Mucosa of gallbladder (tissue), 1 donor: ENCODE measurements at regions not wholly inside any gene's neighbourhood (a gene's known extent, or its start where the extent isn't known, plus 50 kb on each side); places are given as distances from the start of the nearest gene placed in this dataset.
"Not testable (repeated sequence)": the region's sequence is repeated elsewhere in the genome, so short reads cannot be mapped to it uniquely, and the experiment has no call there.

Experiments
- DNase-seq: peaks from one replicate; pipeline ENCODE4 v3.0.0-alpha.2; 2020; ENCODE audit warnings: low spot score
- donor health status: DM: no; HTN: no; CAD: no.

DNA sequence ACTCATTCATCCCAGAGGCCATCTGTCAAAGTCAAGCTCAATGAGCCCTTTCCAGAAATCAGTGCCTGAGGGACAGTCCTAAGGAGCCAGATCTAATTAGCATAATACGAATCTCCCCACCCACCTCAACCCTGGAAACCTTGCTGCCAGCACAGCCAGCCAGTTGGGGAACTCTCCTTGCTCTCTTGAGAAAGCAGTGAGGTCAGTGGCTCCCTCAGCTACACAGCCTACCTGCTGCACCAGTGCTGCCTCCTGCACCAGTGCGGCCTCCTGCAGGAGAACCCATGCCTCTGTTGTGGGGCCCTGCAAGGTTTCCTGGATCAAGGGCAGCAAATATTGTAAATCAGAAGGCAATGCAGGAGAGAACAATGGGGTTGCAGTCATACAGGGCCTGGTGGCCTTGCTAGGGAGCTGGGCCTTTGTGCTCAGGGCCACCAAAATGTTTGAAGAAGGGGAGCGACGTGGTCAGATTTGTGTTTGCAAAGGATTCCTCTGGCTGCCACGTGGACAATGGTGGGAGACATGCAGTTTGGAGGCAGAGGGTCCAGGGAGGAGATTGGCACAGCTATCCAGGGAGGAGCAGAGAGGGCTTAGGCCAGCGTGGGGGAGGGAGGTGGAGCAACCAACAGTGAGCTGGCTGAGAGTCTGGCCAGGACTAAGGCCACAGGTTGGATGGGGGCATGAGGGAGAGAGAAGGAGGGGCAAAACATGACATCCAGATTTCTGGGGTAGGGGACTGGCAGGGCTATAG is 124.3 kb upstream of the MAMLD1 start:
- no peak for DNase-seq

DNA sequence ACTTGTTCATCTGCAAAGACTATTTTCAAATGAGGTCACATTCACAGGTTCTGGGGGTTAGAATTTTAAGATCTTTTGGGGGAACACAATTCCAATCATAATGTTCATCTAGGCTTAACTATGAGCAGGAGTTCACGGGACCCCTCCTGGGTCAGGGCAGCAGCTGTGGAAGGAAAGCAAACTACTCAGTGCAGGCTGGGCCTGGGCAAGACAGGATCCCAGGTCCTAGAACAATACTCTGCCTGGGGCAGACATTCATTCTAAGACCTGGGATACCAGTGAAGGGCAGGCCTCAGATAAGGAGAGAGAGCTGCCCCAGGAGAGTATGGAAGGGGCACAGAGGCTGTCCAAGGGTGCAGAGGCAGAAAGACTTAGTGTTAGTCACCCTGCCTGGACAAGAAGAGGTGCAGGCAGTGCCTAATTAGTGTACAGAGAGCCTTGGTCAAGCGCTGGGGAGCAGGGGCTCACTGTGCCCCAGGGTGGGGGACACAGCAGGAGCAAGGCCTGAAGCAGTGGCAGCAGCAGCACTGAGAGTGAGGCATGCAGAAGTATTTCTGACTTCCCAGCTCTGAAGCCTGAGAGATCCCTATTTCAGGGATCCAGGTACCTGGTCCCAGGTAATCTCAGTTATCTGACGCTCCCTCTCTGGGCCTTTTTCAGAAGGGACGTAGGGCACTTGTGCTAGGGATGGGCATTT is 123.0 kb upstream of the MAMLD1 start:
- DNase-seq: peak; percentile 3

DNA sequence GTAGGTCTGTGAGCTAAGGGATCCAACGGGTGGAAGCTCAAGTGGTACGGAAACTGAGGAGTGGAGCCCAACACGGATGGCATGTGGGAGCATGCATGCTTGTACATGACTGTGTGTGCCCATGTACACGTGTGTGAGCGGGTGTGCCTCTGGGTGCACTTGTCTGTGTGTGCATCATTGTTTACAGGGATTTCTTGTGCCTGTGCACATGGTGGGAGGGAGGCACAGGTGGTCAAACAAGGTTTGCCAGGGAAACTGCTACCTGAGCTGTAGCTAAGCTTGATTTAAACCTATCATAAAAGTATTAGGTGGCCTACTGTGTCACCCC is 122.5 kb upstream of the MAMLD1 start:
- no peak for DNase-seq

DNA sequence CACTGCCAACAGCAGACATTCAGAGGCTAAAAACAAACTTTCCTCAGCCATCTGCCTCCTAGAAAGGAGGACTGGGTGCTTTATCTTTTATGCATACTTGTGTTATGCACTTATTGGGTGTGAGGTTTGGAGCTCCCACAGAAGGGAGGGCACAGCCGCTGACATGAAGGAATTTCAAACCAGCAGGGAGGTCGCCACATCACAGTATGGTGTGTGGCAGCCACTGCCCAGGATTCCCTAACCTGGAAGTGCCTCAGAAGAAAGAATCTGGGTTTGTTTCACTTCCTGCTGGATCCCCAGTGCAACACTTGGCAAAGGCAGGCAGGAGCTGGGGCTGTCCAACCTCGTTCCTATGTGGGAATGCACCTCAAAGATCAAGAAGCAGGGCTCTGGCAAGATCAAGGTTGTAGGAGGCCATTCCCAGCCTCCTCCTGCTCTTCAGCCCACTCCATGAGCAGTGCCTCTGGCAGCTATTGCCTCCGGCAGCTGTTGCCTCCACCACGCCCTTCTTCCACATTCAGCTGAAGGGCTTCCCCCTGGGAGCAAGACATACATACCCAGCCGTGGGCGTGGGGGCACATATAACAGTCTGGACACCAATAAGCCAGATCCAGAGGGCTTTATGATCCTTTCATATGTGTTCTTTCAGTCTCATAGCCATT is 109.0 kb upstream of the MAMLD1 start:
- DNase-seq: peak; percentile 1

DNA sequence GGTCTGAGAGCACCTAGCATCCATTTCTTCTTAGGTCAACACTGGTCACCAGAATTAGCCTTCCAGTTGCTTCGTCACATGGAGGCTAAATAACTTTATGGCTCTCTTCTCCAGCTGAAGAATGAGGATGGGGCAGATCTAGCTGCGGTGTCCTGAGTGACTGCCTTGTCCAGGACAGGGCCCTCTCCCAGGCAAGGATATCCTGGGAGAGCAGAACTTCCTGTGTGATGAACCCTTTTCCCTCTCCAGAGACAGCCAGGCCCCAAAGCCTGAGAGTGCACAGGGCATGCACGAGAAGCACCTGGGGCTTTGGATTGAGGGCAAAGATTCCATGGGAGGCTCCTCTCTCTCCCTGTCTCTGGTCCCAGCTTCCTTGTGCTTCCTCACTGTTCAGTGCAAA is 108.2 kb upstream of the MAMLD1 start:
- no peak for DNase-seq

DNA sequence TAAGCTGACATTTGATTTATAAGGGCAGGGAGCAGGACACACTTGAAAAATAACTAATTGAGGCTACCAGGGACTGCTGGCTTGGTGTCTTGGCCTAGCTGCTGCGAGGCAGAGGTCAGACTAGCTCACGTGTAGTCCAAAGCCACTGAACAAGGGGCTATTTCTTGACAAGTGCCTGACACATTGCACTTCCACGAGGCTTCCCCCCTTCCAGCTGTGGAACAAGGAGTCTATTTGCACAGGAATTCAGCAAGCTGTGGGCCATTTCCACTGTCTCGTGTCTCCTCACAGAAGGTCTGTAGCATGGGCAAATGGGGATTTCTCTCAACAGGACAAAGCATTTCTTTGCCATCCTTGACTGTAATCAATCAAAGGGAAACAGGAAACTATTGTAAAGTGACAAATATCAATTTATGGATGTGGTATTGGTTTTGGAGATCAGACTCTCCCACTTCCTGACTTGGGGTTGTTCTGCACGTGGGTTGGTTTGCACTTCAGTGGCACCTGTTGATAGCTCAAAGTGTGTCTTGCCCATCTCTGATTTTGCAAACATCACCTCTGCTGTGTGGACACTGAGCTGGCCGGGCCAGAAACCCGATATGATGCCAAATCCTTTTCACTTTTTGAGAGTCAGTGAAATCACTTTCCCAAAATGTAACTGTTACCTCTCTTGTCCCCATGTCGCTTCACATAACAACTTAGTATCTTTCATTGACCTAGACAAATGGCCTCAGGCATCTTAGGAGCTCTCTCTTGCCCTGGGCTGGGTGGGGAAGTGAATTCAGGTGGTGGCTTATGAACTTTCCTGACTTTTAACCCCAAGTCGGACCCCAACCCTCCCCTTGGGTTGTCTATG is 107.4 kb upstream of the MAMLD1 start:
- peak; percentile 3 for DNase-seq

DNA sequence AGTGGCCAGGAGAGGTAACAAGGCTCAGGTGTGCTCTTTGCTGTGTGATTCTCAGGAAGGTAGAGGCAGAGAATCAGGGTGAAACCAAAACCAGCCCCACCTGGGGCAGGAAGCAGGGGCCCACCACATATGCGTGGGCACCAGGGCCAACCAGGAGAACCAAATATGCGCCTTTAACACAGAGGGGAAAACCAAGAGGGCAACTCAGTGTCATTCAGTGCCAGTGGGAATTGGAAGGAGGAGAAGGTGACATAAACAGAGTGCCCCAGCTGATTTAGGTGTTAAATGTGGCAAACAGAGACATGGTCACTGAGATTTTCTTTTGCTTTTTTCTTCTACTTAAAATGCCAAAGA is 106.8 kb upstream of the MAMLD1 start:
- DNase-seq: no peak

DNA sequence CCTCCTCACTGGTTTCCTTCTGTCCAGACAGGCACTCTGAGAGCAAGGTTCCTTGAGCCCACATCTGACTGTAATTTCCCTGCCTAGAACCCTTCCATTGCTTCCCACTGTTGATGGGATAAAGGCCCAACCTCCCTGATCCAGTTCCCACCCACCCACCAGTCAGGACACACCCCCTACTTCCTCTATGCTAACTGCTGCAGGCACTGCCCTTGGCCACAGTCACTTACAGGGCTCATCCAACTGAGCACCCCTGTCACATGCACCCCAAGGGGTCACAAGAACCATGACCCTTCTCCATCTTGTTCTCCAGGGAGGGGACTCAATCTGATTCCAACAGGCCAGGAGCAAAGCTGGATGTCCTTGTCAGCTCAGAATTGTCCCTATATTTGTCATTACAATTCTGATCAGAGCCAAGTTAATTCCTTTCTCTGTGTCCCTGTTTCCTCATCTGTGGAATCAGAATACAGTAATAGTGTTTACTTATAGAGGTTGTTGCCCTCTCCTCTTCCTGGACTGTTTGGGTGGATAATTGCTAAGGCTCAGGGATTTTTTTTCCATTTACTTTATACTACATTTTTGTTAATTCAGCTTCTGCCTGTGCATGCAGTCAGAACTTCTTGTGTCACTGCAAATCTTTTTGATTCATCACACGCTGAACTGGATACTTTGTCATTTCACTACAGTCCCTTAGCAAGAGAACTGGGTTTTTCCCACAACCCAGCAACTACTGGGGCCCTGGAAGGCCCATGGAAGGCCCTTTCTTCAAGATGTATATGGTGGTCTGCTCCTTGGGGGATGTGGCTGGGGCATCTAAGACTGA is 105.6 kb upstream of the MAMLD1 start:
- DNase-seq: peak; percentile 5

DNA sequence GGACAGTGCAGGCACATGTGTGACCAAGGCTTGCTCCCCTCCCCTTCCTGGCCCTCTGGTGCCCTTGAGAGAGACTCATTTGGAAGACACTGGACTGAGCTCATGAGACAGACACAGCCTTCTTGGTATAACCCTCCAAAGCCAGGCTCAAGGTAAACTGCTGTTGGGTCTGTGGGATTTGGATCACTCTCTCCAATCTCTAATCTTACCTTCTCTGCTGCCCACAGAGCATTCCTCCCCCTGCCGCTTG is 105.0 kb upstream of the MAMLD1 start:
- DNase-seq: no peak

DNA sequence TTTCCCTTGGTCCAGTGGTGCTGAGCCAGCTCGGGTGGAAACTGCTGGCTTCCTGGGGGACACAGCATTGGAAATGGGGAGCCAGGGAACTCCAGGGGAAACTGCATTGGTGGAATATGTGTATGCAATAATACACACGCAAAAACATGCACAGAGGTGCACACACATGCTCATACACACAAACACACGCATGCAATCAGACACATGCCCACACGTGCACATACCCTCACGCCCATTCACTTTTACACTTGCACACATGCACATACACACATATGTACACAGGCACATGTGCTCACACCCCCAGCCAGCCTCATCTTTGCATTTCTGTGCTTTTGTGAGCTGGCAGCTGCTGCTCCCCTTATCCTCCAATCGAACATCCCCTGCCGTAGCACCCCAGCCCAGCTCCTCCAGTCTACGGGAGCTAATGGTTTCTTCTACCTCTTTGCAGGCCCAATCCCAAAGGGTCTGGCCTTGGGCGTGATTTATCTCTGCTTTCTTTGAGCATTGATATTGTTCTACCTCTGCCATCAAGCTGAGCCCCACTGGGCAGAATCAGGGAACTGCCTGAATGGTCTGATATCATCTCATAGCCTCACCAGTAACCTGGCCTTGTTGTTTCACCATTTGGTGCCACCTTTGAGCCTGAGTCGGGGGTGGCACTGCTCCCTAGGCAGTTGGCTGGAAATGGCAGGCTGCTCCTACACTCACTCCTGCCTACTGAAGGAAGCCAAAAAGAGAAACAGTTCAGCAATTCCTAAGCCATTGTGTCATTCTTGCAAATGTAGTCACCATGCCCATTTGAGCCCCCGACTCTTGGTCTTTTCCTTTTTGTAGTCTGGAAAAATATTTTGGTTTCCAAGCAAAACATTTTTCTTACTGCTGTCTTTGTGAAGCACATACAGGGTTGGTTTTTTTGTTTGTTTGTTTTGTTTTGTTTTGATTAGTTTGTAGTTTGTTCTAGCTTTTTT is 104.4 kb upstream of the MAMLD1 start:
- DNase-seq: peak; percentile 3

DNA sequence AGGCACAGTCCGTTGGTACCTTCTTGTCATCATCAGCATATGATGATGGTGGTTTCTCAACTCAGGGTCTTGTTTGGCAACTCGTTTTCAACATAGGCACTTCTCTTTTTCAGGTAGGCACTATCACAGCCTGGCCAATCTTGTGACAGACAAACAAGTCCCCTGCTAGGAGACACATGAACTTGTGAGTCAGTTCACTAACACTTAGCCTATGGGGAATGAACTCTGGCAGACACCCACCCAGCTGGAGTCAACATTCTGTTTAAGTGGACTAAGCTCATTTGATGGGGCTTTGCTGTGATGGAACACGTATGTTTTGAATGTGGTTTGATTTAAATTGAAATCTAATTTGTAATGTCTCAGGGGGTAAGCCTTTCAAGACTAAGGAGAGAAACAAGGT is 100.7 kb upstream of the MAMLD1 start:
- DNase-seq: peak; percentile 3

DNA sequence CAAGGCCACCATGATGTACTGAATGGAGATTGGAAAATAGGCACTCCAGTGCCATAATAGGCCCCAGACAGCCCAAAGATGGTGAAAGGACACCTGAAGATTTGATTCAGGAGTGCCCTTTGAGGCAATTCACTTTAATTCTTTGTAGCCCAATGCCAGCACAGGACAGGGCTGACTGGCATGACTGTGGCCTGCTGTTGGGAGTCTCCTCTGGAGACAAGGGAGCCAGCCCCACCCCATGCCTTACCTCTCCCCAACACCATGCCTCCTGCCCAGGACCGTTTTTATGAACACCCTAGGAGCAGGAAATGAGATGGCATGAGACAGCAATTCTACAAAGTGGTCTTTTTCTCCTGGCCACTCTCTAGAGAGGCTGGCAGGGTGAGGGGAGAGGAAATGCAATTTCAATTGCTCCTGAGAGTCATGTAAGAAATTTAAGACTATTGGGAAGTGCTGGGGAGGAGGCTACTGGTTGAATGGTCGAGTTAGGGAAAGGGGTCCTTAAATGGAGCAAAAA is 94.2 kb upstream of the MAMLD1 start:
- DNase-seq: no peak

DNA sequence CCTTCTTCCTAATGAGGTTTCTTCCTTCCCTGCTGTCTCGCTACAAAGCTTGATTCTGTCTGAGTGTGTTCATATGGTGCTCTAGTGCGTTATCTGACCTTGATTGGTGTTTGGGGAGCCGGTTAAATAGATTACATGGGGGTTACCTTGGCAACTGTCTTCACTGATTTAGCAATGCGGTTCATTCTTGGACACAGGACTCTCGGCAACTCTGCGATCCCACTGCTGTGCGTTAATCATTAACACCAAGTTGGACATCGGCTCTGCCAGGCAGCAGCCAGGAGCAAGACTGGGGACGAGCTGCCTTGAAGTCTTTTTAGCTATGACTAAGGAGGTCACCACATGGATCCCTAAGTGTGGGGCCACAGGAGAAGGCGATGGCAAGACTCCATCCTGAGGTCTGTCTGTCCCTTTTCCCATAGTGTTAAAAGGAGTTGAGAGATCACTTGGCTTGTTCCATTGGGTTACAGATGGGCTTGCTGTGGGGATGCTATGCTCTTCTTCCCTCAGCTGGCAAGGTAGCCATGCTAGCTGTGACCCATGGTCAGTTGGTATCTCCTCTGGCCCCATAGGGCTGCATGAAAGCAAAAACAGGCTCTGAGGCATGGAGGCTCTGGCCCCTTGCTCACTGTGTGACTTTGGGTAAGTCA is 93.4 kb upstream of the MAMLD1 start:
- peak; percentile 53 for DNase-seq

DNA sequence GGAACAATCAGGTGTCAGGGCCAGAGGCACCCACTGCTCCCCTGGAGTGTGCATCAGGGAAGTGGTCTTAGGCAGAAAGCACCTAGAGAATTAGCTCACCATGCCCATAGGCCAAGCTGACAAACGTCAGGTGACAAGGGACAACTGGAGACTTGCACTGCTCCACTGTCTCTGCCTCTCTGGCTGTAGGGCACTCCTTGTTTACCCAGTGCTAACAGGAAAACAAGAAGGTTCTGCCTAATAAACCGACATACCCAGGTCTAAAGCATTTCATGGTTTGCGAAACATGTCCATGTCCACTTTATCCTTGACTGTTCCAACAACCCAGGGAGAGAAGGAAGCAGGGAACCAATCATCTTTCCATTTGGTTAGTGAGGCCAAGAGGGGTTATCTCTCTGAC is 92.5 kb upstream of the MAMLD1 start:
- no peak for DNase-seq

DNA sequence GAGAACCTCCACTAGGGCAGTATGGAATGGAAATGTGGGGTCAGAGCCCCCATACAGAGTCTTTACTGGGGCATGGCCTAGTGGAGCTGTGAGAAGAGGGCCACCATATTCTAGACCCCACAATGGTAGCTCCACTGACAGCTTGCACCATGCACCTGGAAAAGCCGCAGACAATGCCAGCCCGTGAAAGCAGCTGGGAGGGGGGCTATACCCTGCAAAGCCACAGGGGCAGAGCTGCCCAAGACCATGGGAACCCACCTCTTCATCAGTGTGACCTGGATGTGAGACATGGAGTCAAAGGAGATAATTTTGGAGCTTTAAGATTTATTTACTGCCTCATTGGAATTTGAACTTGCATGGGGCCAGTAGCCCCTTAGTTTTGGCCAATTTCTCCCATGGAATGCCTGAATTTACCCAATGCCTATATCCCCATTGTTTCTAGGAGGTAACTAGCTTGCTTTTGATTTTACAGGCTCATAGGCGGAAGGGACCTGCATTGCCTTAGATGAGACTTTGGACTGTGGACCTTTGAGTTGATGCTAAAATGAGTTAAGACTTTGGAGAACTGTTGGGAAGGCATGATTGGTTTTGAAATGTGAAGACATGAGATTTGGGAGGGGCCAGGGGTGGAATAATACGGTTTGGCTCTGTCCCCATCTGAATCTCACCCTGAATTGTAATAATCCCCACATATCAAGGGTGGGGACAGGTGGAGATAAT is 89.4 kb upstream of the MAMLD1 start:
- not testable (repeated sequence) for DNase-seq

DNA sequence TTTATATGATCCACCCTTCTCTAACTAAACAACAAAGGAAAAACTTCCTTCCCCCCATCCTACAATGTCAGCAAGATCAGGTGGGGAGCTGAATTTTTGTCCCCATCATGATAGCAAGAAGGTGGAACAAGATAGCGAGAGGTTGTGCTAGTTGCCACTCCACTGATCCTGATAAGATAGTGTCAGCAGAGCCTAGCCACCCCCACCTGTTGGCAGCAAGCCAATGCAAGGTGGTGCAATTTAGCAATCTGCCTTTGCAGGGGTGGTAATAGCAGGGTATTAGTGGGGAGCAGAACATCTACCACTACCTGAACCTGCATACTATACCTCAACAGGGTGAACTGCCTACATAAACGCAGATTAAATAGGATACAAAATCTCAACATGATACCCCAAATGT is 80.2 kb upstream of the MAMLD1 start:
- DNase-seq: no peak

DNA sequence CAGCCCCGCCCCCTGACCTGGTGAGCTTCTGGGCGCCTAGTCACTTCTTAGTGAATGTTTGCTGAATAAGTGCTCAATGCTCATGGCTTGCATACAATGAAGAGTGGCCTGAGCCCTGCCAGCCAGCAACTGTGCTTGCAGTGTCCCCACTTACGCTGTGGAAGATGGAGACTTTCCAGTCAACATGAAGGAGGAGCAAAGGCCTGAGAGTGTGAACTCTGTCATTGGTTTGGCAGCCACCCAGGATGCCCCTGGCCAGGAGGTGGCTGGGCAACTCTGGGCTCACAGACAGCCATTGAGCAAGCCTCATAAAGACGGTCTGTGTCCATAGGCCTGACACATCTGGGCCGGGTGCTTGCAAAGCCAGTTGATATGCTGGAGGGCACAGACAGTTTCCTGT is 72.1 kb upstream of the MAMLD1 start:
- no peak for DNase-seq

DNA sequence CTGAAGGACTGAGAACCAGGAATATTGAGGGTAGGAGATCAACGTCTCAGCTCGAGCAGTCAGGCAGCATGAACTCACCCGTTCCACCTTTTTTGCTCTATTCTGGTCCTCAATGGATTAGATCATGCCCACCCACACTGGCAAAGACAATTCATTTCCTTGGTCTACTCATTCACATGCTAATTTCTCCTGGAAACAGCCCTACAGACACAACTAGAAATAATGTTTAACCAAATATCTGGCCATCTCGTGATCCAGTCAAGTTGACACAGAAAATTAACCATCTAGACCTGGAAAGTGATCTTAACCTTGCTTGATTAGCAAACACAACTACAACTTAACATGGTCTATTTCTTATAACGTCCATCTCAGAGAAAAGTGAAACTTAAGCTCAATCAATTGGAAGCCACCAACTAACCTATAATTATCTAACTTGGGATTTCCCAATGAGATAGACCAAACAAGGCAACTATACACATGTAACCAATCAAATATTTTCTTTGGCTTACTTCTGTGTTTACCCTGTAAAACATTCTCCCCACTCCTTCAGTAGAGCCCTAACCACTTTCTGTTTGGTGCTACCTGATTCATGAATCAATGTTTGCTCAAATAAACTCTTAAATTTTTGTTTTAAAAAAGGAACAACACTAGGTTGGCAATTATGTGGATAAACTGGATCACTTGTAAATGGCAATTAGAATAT is 69.7 kb upstream of the MAMLD1 start:
- no peak for DNase-seq
